Left ventricle myocardium superior (tissue), 1 donor: ENCODE measurements at regions not wholly inside any gene's neighbourhood (a gene's known extent, or its start where the extent isn't known, plus 50 kb on each side); places are given as distances from the start of the nearest gene placed in this dataset.
"Not testable (repeated sequence)": the region's sequence is repeated elsewhere in the genome, so short reads cannot be mapped to it uniquely, and the experiment has no call there.

Source experiments
- ATAC-seq: fragments of 200-7000 bp; cut with Tn5 transposase; one replicate; pipeline ENCODE4 v1.9.1; 2020; ENCODE audit warnings: mild to moderate bottlenecking, moderate library complexity
- DNase-seq: peaks from one replicate; pipeline ENCODE4 v3.0.0-alpha.2; 2020
- intact Hi-C: fragments of 100-400 bp; cut with micrococcal nuclease; formaldehyde crosslinking; loops from one replicate; pipeline ENCODE4 v1.11.0; 2022
- donor health status: DM: no; HTN: yes; CAD: no; lungs with severe emphysema.

DNA sequence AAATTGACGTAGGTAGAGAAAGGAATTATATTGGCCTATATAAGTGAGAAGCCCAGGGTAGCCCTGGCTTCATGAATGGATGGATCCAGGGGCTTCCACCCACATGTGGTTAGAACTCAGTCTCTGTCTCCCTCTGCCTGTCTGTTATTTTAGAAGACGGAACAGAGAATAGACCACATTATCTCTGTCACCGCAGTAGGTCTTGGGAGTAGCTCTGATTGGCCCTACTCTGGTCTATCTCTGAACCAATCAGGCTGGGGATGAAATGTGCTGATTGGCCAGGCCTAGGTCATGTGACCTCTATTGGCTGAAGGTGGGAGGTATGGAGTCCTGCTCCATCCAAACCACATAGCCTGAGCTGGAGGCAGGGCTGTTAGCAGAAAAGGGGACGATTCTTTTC lies 143.0 kb upstream of the PRR23C start:
- ATAC-seq (no peak), DNase-seq (no peak)
- intact Hi-C loops = no loop called here

DNA sequence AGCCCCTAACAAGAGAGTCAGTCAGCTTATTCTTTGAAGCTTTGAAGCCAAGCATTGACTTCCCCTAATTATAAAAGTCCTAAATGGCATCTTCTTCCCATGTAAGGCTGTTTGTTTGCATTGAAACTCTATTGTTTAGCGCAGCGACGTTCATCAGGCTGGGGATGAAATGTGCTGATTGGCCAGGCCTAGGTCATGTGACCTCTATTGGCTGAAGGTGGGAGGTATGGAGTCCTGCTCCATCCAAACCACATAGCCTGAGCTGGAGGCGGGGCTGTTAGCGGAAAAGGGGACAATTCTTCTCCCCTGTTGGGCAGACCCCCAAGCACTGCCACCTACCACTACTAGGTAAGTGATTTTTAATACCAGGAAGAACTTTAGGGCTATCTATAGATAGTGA lies 145.3 kb upstream of the PRR23C start:
- DNase-seq (no peak), ATAC-seq (no peak)
- intact Hi-C loops = no loop called here

DNA sequence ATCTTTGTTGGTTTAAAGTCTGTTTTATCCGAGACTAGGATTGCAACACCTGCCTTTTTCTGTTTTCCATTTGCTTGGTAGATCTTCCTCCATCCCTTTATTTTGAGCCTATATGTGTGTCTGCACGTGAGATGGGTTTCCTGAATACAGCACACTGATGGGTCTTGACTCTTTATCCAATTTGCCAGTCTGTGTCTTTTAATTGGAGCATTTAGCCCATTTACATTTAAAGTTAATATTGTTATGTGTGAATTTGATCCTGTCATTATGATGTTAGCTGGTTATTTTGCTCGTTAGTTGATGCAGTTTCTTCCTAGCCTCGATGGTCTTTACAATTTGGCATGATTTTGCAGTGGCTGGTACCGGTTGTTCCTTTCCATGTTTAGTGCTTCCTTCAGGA lies 149.4 kb upstream of the MRPS22 start:
- ATAC-seq, DNase-seq, intact Hi-C loops: not testable (repeated sequence)

DNA sequence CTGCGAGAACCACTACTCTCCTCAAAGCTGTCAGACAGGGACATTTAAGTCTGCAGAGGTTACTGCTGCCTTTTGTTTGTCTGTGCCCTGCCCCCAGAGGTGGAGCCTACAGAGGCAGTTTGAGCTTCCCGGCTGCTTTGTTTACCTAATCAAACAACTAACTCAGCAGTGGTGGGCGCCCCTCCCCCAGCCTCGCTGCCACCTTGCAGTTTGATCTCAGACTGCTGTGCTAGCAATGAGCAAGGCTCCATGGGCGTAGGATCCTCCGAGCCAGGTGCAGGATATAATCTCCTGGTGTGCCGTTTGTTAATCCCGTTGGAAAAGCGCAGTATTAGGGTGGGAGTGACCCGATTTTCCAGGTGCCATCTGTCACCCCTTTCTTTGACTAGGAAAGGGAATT lies 147.7 kb upstream of the MRPS22 start:
- intact Hi-C loops, ATAC-seq, DNase-seq: not testable (repeated sequence)

DNA sequence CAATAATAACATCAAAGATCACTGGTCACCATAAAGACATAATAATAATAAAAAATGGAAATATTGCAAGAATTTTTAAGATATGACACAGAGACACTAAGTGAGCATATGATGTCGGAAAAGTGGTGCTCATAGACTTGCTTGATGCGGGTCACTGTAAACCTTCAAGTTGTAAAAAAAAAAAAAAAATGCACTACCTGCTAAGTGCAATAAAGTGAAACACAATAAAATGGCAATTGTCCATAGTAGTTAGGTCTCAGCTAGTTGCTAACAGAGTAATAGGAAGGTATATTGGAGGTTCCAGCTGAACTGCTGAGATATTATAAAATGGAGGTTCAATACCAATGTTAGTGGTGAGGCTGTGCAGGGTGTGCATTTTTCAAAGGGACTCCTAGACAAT lies 146.6 kb upstream of the MRPS22 start:
- ATAC-seq (no peak), DNase-seq (no peak)
- intact Hi-C loops = no loop called here

DNA sequence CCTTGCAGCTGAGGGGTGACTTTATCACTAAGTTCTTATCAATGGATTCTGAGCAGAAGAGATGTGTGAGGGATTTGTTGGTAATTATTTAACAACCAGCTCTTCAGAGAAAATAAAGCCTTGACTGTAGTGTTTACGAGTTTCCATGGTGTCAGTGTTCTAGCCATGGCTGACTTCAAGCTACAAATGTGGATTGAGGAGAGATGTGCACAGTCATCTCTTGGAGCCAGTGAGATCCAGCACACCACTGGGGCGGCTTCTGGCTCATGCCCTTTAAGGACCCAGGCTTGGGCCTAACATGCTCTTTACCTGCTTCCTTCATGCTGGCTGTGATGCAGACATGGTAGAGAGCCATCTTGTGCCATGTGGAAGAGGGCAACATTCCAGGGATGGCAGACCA lies 145.6 kb upstream of the MRPS22 start:
- no peak for ATAC-seq
- no peak for DNase-seq
- intact Hi-C loops = no loop called here

DNA sequence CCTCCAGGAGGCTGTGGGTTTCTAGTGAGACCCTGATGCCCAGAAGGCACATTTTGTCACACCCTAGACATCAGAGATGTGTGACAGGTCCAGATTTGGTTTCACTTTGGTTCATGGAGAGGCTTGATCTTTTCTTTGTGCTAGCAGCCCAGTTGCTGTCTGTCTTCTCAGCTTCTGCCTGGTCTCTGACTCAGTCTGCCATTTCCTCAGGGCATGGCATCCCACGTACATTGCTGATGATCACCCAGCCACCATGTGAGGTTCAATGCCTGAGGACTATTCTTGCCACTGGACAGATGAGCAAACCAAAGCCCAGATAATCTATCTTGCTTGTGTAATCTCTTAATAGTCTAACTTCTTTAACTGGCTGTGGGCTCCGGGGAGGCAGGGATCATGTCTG lies 144.9 kb upstream of the MRPS22 start:
- DNase-seq (no peak), ATAC-seq (no peak)
- intact Hi-C loops = no loop called here

DNA sequence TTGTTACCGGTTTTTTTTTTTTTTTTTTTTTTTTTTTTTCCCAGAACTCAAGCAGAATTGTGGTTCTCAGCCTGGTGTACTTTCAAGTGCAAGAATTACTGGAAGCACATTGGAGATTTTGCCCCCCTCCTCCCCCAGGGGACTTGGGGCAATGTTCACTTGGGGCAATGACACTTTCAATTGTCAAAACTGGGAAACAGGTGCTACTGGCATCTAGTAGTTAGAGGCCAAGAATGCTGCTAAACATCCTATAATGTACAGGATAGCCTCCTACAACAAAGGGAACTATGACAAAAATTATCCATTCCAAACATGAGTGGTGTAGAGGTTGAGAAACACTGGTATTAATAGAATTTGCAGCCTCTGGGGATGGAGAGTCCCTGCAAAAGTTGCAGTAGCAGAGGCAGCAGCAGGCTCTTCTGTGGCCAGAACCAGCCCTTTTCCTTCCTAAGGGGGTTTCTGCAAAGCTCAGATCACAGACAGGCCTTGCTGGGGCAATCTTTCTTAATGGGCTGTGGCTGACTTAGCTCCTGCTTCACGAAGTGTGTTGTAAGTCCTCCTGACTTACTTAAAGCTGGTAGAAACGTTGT lies 144.3 kb upstream of the MRPS22 start:
- DNase-seq = no peak
- intact Hi-C loops = no loop called here
- ATAC-seq = no peak

DNA sequence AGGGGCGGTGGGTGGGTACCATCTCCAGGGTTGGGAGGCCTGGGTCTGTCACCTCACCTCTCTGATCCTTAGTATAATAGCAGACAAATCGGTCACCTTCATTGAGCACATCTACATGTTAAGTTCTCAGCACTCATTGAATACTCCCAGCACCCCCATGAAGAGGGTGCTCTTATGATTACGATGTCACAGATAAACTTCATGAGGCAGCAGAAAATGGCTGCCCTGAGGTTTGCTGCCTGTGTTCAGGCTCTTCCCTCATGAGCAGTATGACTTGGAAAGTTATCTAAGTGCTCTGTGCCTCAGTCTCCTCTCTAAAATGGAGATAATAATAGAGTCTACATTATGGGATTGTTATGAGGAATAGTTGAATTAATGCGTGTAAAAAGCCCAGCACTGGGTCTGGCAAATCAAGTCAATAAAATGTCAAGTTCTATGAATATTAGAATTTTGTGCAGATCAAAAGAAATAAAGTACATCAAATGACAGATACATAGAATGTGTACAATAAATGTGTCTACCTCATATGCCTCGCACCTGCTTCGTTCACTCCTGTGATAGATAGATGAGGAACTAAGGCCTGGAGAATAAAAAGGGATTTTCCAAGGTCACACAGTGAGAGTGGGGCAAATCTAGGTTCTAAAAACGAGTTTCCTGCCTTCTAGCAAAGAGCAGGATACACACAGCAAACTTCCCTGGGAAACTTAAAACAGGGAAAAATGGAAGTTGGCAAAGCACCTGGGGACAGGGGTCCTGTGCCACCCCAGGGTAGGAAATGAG lies 142.2 kb upstream of the MRPS22 start:
- DNase-seq (no peak), ATAC-seq (no peak)
- intact Hi-C loops = no loop called here

DNA sequence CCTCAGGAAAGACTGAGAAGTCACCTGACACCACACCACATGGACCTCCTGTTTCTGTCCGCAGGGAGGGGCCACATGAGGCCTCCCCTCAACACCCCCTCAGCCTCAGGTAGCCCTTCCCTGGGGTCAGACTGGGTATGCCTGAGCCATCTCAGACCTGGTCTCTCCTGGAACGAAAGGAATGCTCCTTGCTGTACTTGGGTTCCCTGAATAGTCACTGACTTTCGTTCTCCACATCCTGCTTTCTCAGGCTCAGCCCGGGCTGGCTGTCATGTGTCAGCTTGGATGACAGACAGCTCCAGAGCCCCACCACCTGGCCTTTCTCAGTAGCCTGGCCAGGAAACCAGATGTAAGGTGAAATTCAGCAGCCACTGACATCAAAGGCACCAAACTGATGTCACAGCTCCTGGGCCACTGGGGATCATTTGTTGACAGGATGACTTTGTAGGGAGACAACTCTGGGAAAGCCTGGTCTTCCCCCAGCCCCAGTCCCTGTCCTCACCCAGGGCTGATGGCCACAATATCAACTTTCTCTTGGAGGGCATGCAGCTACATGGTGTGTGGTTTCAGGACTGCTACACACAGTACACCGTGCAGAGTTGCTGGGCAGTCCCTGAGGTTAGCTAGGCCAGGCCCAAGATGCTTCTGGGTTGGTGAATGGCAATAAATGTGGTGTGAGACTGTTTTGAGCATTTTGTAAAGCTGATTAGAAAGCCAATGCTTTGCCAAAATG lies 141.4 kb upstream of the MRPS22 start:
- peak; percentile 46 for DNase-seq
- intact Hi-C loops = no loop called here

DNA sequence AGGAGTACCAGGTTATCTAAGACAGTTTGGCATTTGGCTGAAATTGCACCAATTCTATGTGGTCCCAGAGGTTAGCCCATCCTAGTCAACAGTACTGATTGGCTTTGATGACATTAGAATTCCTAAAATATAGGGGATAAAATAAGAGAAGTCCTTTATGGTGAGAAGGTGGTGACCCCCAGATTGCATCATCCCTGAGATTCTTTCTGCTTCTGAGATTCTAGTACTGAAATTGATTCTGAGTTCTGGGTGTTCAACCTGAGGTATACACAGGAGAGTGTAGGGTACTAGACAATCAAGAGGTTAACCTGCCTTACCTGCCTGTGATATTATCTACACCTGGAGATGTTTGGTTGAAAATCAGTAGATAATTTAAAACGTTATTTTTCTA lies 140.9 kb upstream of the MRPS22 start:
- ATAC-seq = no peak
- intact Hi-C loops = no loop called here
- no peak for DNase-seq

More for the DNA sequence above, 141.4 kb upstream of the MRPS22 start:
- peak; percentile 81 for ATAC-seq

DNA sequence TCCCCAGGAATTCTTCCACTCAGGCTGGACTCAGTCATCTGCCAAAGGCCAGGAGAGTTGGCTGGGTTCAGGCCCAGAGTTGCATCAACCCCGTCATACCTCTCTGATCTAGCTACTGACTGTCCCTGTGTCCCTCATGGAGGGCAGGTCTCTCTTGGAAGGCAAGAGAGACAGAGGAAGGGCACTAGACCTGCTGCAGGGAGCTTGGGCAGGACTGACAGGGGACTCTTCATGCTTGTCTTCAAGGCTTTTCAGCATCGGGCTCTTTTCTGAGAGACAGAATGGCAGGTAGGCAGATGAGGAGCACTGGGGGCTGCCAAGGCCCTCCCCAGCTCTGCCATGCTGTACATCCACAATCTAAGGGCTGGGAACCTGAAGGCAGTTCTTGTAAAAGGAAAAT lies 140.1 kb upstream of the MRPS22 start:
- intact Hi-C loops = no loop called here
- ATAC-seq (no peak), DNase-seq (no peak)

DNA sequence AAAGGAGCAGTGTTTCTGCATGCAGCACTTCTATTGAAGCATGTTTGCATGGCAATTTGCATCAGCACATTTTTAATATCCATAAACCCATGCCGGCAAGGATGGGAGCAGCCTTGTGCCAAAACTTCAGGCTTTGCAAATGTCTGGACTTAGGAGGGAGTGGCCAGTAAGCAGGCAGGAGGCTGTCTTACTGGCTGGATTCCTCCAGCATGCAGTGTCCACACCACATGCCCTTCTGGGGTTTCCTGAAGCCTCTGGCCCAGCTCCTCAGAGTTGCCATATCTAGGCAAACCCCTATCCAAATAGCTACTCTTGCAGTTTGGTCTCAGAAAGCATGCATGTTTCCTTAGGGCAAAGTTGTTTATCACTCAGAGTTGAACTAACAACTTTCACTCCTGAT lies 139.1 kb upstream of the MRPS22 start:
- DNase-seq (no peak), ATAC-seq (no peak)
- intact Hi-C loops = no loop called here

DNA sequence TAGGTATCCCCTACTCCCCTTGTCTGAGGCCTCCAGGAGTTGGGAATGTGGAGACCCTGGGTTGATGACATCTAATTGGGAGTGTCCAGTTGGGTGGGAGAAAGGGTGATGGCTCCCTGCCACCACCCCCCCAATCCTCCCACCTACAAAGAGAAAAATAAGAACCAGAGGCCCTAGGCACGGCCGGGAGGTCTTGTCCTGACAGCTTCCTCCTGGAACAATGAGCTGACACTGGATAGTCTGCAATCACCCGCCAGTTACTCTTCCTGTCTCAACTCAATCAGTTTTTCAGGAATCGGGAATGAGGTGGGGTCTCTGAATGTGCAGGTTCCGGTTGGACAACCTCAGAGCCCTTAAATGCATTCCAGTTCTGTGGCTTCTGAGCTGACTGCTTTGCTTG lies 129.9 kb upstream of the MRPS22 start:
- intact Hi-C loops = no loop called here
- no peak for DNase-seq
- no peak for ATAC-seq

DNA sequence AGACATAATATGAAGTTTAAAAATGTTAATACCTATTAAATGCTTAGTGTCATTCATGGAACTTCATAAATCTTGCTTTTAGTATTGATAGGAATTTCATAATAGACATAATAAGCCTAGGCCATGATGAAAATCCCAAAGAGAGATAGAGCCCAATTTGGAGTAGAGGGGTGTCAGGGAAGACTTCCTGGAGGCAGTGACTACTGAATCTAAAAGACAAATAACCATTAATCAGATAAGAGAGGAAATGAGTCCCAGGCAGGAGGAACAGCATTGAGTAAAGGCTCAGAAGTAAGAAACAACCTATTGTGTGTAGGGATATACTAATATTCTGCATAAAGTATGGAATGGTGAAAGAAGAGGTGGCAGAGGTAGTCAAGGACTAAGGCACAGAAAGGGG lies 126.9 kb upstream of the MRPS22 start:
- DNase-seq = no peak
- intact Hi-C loops = no loop called here
- ATAC-seq = no peak

DNA sequence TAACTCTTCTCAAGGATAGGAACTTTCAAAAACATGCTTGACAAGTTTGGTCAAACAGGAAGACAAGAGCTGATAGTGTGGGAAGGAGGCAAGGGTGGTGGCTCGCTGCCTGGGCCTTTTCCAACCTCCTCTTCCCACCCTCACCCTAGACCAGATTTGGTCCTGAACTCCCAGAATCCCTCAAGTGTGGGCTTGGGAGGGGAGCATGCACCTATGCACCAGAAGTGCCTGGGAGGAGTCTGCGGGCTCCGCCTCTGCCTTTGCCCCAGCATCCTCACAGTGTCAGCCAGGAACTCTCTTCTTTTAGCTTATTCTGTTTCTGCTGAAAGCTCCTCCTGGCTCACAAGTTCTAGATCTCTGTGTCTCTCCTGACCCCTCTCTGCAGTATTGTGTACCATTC lies 126.2 kb upstream of the MRPS22 start:
- DNase-seq = no peak
- ATAC-seq = no peak
- intact Hi-C loops = no loop called here

DNA sequence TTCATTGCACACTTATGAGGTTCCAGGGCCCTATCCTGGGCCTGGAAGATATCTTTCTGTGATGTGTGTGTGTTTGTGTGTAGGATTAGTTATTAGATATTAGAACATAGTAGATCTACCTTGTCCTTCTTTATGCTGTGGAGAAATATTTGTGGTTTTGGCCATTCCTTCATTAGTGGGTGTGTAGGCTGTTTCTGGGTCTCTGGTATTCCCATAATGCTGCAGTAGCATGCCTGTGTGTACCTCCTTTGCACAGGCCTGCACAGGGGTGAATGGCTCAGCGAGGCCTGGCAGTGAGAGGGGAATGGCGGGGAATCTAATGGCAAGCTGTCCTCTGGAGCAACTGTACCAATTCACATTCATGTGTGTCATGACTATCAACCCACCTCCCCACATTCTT lies 125.8 kb upstream of the MRPS22 start:
- DNase-seq (no peak), ATAC-seq (no peak)
- intact Hi-C loops = no loop called here

DNA sequence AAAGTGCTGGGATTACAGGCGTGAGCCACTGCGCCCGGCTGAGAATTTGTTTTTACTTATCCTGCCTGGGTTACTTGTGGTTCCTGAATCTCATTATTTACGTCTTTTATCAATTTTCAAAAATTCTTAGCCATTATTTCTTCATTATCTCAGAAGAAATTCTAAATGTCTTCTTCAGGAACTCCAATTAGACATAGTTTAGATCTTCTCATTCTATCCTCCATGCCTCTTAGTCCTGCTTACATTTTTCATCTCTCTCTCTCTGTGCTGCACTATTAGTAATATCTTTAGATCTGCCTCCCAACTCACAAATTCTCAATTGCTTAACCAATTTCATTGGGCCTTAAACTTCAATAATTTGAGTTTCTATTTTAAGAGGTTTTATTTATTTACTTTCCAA lies 124.4 kb upstream of the MRPS22 start:
- DNase-seq (no peak), ATAC-seq (no peak)
- intact Hi-C loops = no loop called here

DNA sequence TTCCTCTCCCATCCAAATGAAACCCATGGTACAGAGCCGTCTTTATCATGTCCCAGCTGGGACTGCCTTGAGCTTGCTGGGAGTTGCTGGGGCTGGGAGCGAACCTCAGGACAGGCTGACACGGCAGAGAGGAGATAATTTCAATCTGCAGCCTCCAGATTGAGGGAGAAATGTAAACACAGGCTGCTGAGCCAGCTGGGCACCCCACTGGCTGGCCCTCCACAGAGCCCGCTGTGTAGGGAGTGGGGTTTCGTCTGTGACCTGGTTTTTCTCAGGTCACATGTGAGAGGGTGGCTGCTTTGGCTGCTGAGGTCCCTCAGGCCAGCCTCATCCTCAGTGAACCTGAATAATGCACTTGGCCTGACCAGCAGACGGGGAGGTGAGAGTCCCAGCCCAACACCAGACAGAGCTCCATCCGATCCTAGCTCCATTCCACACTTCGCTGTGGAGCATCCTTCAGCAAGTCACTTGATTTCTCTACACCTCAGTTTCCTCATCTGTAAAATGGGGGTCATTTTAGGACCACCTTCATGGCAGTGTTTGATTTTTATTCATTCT lies 121.6 kb upstream of the MRPS22 start:
- intact Hi-C loops = no loop called here
- DNase-seq = no peak
- ATAC-seq = no peak

DNA sequence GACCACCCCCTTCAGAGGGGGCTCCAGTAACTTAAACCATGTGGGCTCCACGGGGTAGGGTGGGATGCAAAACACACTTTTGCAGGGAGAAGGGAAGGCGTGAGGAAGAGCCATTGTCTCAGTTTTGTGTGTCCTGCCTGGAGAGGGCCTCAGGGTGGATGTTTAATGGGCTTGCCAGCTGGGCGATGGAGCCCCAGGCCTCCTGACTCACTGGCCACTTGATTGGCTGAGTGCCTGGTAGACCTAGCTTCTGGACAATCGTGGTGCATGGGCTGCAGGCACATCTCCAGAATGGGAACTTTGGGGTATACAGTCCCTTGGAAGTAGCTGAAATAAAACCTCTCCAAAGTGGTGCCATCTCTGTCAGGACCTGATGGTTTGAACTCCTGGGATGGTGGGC lies 118.3 kb upstream of the MRPS22 start:
- no peak for ATAC-seq
- DNase-seq = no peak
- intact Hi-C loops = no loop called here
